K562 (cell line): ENCODE measurements at regions not wholly inside any gene's neighbourhood (a gene's known extent, or its start where the extent isn't known, plus 50 kb on each side); places are given as distances from the start of the nearest gene placed in this dataset.

ENCODE experiments used
- ATAC-seq: fragments of 200-7000 bp; cut with Tn5 transposase; 3 replicates; pipeline ENCODE4 v1.9.1; 2020; ENCODE audit warnings: moderate library complexity
- BruUV-seq: library from RNA; stranded (reverse); fragments of 400-500 nt; replicated peaks from 2 replicates; lab custom pipeline; 2021; lab: Mats Ljungman, UMichigan
- CTCF ChIA-PET: fragments of 300-600 bp; formaldehyde crosslinking; extraction: SDS; loops from one replicate; lab custom pipeline; 2021; ENCODE audit warnings: low intra/inter-chr PET ratio; lab: Yijun Ruan, JAX
- POLR2A ChIA-PET: fragments of 300-600, 350-650 bp; sonication (Branson Sonifier 250); formaldehyde crosslinking; extraction: SDS; loops from one replicate; lab custom pipeline; 2021; ENCODE audit warnings: antibody characterized with exemption, inconsistent platforms; lab: Yijun Ruan, JAX
- DNase-seq, 4 experiments: peaks; one replicate each; pipeline versions ENCODE4 v3.0.0 to v3.0.0-alpha.2; 2011 to 2018; ENCODE audit warnings: low spot score in 3 of 4, mixed read lengths in 3 of 4; ENCODE audit errors: extremely low read depth in 1 of 4
- FAIRE-seq: peaks from 2 replicates; lab custom pipeline; 2011; peaks lifted over from hg19 to GRCh38; lab: Jason Lieb, UNC
- H2AFZ ChIP-seq: 2 replicates; pipeline ENCODE4 v1.6.0; 2011; ENCODE audit warnings: low read depth, low read length, control low read depth, inconsistent platforms
- H3K27ac ChIP-seq: fragments of 200-600 bp; 3 replicates; pipeline ENCODE4 v1.8.0; 2011; ENCODE audit warnings: low read depth, mild to moderate bottlenecking, control low read depth, inconsistent platforms, low read length, moderate library complexity, mixed read lengths; ENCODE audit errors: extremely low read depth
- H3K27me3 ChIP-seq, 2 experiments: fragments of 300-600 bp in 1 of 2; 2 replicates in 1 of 2; 3 replicates in 1 of 2; pipeline versions ENCODE4 v1.6.0 to v1.8.0; 2011; ENCODE audit warnings: inconsistent platforms in 2 of 2, low read length in 2 of 2, mild to moderate bottlenecking in 1 of 2, mixed read lengths in 1 of 2, moderate library complexity in 1 of 2; ENCODE audit not compliant: control insufficient read depth in 2 of 2, insufficient read depth in 2 of 2
- H3K36me3 ChIP-seq: fragments of 300-600 bp; 3 replicates; pipeline ENCODE4 v1.8.0; 2011; ENCODE audit warnings: mild to moderate bottlenecking, low read length, inconsistent platforms; ENCODE audit not compliant: control insufficient read depth, insufficient read depth
- H3K4me1 ChIP-seq, 2 experiments: fragments of 200-600 bp in 1 of 2; replicated peaks in 1 of 2; 2 replicates in 1 of 2; 3 replicates in 1 of 2; pipeline versions ENCODE4 v1.5.1 to v1.8.0; 2011; ENCODE audit warnings: inconsistent platforms in 2 of 2, low read length in 2 of 2, mild to moderate bottlenecking in 1 of 2, mixed read lengths in 1 of 2, moderate library complexity in 1 of 2; ENCODE audit not compliant: control insufficient read depth in 2 of 2, insufficient read depth in 2 of 2
- H3K4me2 ChIP-seq: 2 replicates; pipeline ENCODE4 v1.6.1; 2011; ENCODE audit warnings: low read length, control low read depth, inconsistent platforms, mixed read lengths; ENCODE audit not compliant: insufficient read depth
- H3K4me3 ChIP-seq: fragments of 200-600 bp; sonication (generic), shearing (Covaris generic); 2 replicates; pipeline ENCODE4 v1.5.1; 2016; ENCODE audit warnings: control low read depth, inconsistent platforms
- H3K79me2 ChIP-seq: fragments of 200-600 bp; 3 replicates; pipeline ENCODE4 v1.8.0; 2011; ENCODE audit warnings: low read length, inconsistent platforms; ENCODE audit not compliant: control insufficient read depth, insufficient read depth
- H3K9ac ChIP-seq, 2 experiments: 2 replicates each; pipeline versions ENCODE4 v1.6.0 to v1.6.1; 2011; ENCODE audit warnings: low read depth in 2 of 2, low read length in 2 of 2, control low read depth in 1 of 2, inconsistent platforms in 1 of 2, mild to moderate bottlenecking in 1 of 2, mixed read lengths in 1 of 2; ENCODE audit not compliant: insufficient read depth in 1 of 2
- H3K9me1 ChIP-seq: one replicate; pipeline ENCODE4 v1.6.0; 2011; ENCODE audit warnings: inconsistent platforms, mild to moderate bottlenecking, low read length, moderate library complexity; ENCODE audit not compliant: control insufficient read depth, insufficient read depth
- H3K9me3 ChIP-seq: replicated peaks from 2 replicates; pipeline ENCODE4 v1.5.1; 2011; ENCODE audit warnings: low read depth, low read length, inconsistent platforms; ENCODE audit not compliant: control insufficient read depth, insufficient read depth
- H4K20me1 ChIP-seq: replicated peaks from 2 replicates; pipeline ENCODE4 v1.6.1; 2011; ENCODE audit warnings: low read length, inconsistent platforms, mixed read lengths; ENCODE audit not compliant: control insufficient read depth, insufficient read depth
- C11orf30 ChIP-seq: fragments of 450-650 bp; IDR thresholded peaks from 2 replicates; pipeline ENCODE4 v1.6.1; 2016; ENCODE audit warnings: low read depth, mild to moderate bottlenecking
- HSF4 ChIP-seq: fragments of 250-450 bp; sonication (Bioruptor Pico); IDR thresholded peaks from 2 replicates; pipeline ENCODE4 v2.1.2; 2022; ENCODE audit warnings: mild to moderate bottlenecking, moderate library complexity, borderline replicate concordance
- MED1 ChIP-seq: sonication (generic); formaldehyde crosslinking; IDR thresholded peaks from 2 replicates; pipeline ENCODE4 v1.8.1; 2023; ENCODE audit warnings: missing genetic modification reagents, borderline replicate concordance
- ZEB2 ChIP-seq: fragments of 450-650 bp; IDR thresholded peaks from 2 replicates; pipeline ENCODE4 v1.6.1; 2016
- ZNF561 ChIP-seq: fragments of 450-650 bp; formaldehyde crosslinking; conservative IDR thresholded peaks from 2 replicates; pipeline ENCODE4 v1.4.0; 2020; ENCODE audit warnings: mild to moderate bottlenecking, moderate library complexity
- WGBS: fragments of 100-300 bp; shearing (Covaris generic); methylation state at CpG from one replicate; pipeline ENCODE4 v1.1.6; 2016; ENCODE audit warnings: low coverage, mixed read lengths; ENCODE audit not compliant: insufficient coverage; ENCODE audit errors: missing lambda C conversion rate; 5-methylcytosine and 5-hydroxymethylcytosine counted together
- in situ Hi-C: fragments of 300-500 bp; cut with MboI; formaldehyde crosslinking; loops from 4 replicates; pipeline ENCODE4 v1.15.0; 2018; ENCODE audit warnings: inconsistent platforms, mixed read lengths
- intact Hi-C: fragments of 100-400 bp; cut with micrococcal nuclease; formaldehyde crosslinking; loops from 2 replicates; pipeline ENCODE4 v1.14.2; 2022
- TF ChIP-seq, protein P1 (sequence below): sonication (generic); formaldehyde crosslinking; IDR thresholded peaks from 2 replicates; pipeline ENCODE4 v1.5.0; 2020; ENCODE audit warnings: missing genetic modification reagents
- TF ChIP-seq, protein P2 (sequence below): fragments of 450-650 bp; IDR thresholded peaks from 2 replicates; pipeline ENCODE4 v1.6.1; 2017; ENCODE audit warnings: antibody characterized with exemption
- TF ChIP-seq, protein P3 (sequence below): fragments of 450-650 bp; formaldehyde crosslinking; IDR thresholded peaks from 2 replicates; pipeline ENCODE4 v1.4.0; 2022; ENCODE audit warnings: missing genetic modification characterization

DNA sequence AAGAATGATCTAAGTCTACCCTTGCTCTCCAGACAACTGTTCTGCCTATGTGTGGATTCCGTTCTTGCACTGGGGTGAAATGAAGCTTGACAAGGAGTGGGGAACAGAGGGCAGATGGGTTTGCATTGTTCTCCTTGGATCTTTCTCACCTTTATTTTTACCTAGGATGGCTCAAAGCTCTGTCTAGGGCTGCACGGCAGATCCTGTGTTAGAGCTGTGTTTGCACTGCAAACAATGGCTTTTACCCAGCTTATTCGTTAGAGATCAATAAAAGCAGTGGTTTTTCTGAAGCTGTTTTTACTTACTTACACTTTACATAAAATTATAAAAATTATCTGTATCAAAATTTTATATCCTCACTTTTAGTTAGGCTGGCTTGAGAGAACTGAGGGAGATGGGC is 105.1 kb downstream of the LRIG3 start:
- Histone ChIP-seq H3K79me2 (no peaks in the 10 kb centered on the region), H3K27me3 (no peaks in the 10 kb centered on the region), H3K27ac (no peak overlapping the region), H3K4me3 (no peak overlapping the region), H3K9me3 (no peaks in the 10 kb centered on the region; the same call in 1 of the 2 replicates), H3K9ac (no peak overlapping the region), H3K4me1 (no peaks in the 10 kb centered on the region), H3K4me2 (no peak overlapping the region), H2AFZ (no peak overlapping the region), H3K36me3 (no peaks in the 10 kb centered on the region), H3K9me1 (no peaks in the 10 kb centered on the region), H4K20me1 (no peaks in the 10 kb centered on the region)
- FAIRE-seq (no peak), ATAC-seq (no peak), DNase-seq (no peak)
- CTCF ChIA-PET, result no interaction called here
- intact Hi-C loops (no loop called here), in situ Hi-C loops (no loop called here)
- TF ChIP-seq, protein P1, sequence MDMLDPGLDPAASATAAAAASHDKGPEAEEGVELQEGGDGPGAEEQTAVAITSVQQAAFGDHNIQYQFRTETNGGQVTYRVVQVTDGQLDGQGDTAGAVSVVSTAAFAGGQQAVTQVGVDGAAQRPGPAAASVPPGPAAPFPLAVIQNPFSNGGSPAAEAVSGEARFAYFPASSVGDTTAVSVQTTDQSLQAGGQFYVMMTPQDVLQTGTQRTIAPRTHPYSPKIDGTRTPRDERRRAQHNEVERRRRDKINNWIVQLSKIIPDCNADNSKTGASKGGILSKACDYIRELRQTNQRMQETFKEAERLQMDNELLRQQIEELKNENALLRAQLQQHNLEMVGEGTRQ (CRISPR knock-in tag), result no peak
- no peak for TF ChIP-seq MED1 (CRISPR knock-in tag)
- no peak for TF ChIP-seq ZEB2
- TF ChIP-seq ZNF561 (CRISPR knock-in tag), result no peak
- no peak for TF ChIP-seq HSF4 (CRISPR knock-in tag)
- TF ChIP-seq, protein P2, sequence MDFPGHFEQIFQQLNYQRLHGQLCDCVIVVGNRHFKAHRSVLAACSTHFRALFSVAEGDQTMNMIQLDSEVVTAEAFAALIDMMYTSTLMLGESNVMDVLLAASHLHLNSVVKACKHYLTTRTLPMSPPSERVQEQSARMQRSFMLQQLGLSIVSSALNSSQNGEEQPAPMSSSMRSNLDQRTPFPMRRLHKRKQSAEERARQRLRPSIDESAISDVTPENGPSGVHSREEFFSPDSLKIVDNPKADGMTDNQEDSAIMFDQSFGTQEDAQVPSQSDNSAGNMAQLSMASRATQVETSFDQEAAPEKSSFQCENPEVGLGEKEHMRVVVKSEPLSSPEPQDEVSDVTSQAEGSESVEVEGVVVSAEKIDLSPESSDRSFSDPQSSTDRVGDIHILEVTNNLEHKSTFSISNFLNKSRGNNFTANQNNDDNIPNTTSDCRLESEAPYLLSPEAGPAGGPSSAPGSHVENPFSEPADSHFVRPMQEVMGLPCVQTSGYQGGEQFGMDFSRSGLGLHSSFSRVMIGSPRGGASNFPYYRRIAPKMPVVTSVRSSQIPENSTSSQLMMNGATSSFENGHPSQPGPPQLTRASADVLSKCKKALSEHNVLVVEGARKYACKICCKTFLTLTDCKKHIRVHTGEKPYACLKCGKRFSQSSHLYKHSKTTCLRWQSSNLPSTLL, result no peak
- TF ChIP-seq C11orf30, result no peak
- TF ChIP-seq, protein P3, sequence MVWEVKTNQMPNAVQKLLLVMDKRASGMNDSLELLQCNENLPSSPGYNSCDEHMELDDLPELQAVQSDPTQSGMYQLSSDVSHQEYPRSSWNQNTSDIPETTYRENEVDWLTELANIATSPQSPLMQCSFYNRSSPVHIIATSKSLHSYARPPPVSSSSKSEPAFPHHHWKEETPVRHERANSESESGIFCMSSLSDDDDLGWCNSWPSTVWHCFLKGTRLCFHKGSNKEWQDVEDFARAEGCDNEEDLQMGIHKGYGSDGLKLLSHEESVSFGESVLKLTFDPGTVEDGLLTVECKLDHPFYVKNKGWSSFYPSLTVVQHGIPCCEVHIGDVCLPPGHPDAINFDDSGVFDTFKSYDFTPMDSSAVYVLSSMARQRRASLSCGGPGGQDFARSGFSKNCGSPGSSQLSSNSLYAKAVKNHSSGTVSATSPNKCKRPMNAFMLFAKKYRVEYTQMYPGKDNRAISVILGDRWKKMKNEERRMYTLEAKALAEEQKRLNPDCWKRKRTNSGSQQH (CRISPR knock-in tag), result no peak
- BruUV-seq, result no TSS peak
- POLR2A ChIA-PET, result no interaction called here
- 0% methylated on average over 3 of the region's 3 CpGs for WGBS
